Liver (tissue), 7 donors: ENCODE measurements at regions not wholly inside any gene's neighbourhood (a gene's known extent, or its start where the extent isn't known, plus 50 kb on each side); places are given as distances from the start of the nearest gene placed in this dataset.

Experiments
- DNase-seq: peaks from one replicate; pipeline ENCODE4 v3.0.0-alpha.2; 2017; ENCODE audit warnings: low spot score
- H3K27ac ChIP-seq, 2 donors: one replicate each; pipeline ENCODE4 v1.7.0; 2013; ENCODE audit warnings: inconsistent platforms in 2 of 2, low read length in 2 of 2, control low read depth in 1 of 2, low read depth in 1 of 2, mild to moderate bottlenecking in 1 of 2
- H3K27me3 ChIP-seq, 4 donors: one replicate each; pipeline versions ENCODE4 v1.6.1 to v1.7.0; 2013; ENCODE audit warnings: low read length in 3 of 4, inconsistent platforms in 1 of 4, mild to moderate bottlenecking in 1 of 4, moderate library complexity in 1 of 4; ENCODE audit not compliant: control insufficient read depth in 4 of 4, insufficient read depth in 4 of 4
- H3K36me3 ChIP-seq, 4 donors: one replicate each; pipeline versions ENCODE4 v1.6.1 to v1.7.0; 2013; ENCODE audit warnings: low read length in 3 of 4, mild to moderate bottlenecking in 3 of 4, low read depth in 1 of 4, moderate library complexity in 1 of 4; ENCODE audit not compliant: control insufficient read depth in 4 of 4, insufficient read depth in 3 of 4
- H3K4me1 ChIP-seq, 4 donors: one replicate each; pipeline versions ENCODE4 v1.6.1 to v1.7.0; 2013; ENCODE audit warnings: low read length in 3 of 4, mild to moderate bottlenecking in 3 of 4, moderate library complexity in 1 of 4; ENCODE audit not compliant: control insufficient read depth in 4 of 4, insufficient read depth in 4 of 4
- H3K4me3 ChIP-seq, 3 donors: one replicate each; pipeline versions ENCODE4 v1.6.1 to v1.7.0; 2013; ENCODE audit warnings: low read length in 3 of 3, control low read depth in 1 of 3, low read depth in 1 of 3, mild to moderate bottlenecking in 1 of 3
- H3K9ac ChIP-seq, 2 donors: one replicate each; pipeline ENCODE4 v1.7.0; 2013; ENCODE audit warnings: low read length in 2 of 2, mild to moderate bottlenecking in 2 of 2, moderate library complexity in 2 of 2, control low read depth in 1 of 2, low read depth in 1 of 2
- H3K9me3 ChIP-seq, 4 donors: one replicate each; pipeline versions ENCODE4 v1.6.1 to v1.7.0; 2013; ENCODE audit warnings: low read length in 3 of 4; ENCODE audit not compliant: control insufficient read depth in 4 of 4
- ATF3 ChIP-seq: IDR thresholded peaks from 2 replicates; pipeline ENCODE4 v1.6.1; 2016; ENCODE audit warnings: antibody characterized with exemption
- EGR1 ChIP-seq, 2 donors: IDR thresholded peaks; 2 replicates each; pipeline ENCODE4 v1.6.1; 2016 to 2018; ENCODE audit warnings: antibody characterized with exemption in 2 of 2, low read depth in 2 of 2
- FOXA1 ChIP-seq: IDR thresholded peaks from 2 replicates; pipeline ENCODE4 v1.6.1; 2016; ENCODE audit warnings: antibody characterized with exemption
- FOXA2 ChIP-seq: IDR thresholded peaks from 2 replicates; pipeline ENCODE4 v1.6.1; 2016; ENCODE audit warnings: antibody characterized with exemption
- GABPA ChIP-seq, 2 donors: IDR thresholded peaks in 1 of 2; conservative IDR thresholded peaks in 1 of 2; 2 replicates each; pipeline ENCODE4 v1.6.1; 2016; ENCODE audit warnings: antibody characterized with exemption in 2 of 2, mild to moderate bottlenecking in 1 of 2, moderate library complexity in 1 of 2
- HNF4G ChIP-seq: IDR thresholded peaks from 2 replicates; pipeline ENCODE4 v1.6.1; 2016; ENCODE audit warnings: antibody characterized with exemption
- JUND ChIP-seq, 2 donors: IDR thresholded peaks; 2 replicates each; pipeline ENCODE4 v1.6.1; 2016; ENCODE audit warnings: antibody characterized with exemption in 2 of 2
- RAD21 ChIP-seq, 2 donors: IDR thresholded peaks; 2 replicates each; pipeline ENCODE4 v1.6.1; 2016; ENCODE audit warnings: antibody characterized with exemption in 2 of 2, mild to moderate bottlenecking in 2 of 2
- REST ChIP-seq: IDR thresholded peaks from 2 replicates; pipeline ENCODE4 v1.6.1; 2016; ENCODE audit warnings: antibody characterized with exemption, mild to moderate bottlenecking
- RXRA ChIP-seq, 2 donors: IDR thresholded peaks; 2 replicates each; pipeline ENCODE4 v1.6.1; 2017 to 2018; ENCODE audit warnings: antibody characterized with exemption in 2 of 2, mild to moderate bottlenecking in 1 of 2
- SP1 ChIP-seq: IDR thresholded peaks from 2 replicates; pipeline ENCODE4 v1.6.1; 2018; ENCODE audit warnings: antibody characterized with exemption, mild to moderate bottlenecking
- TAF1 ChIP-seq: conservative IDR thresholded peaks from 2 replicates; pipeline ENCODE4 v1.6.1; 2016; ENCODE audit warnings: antibody characterized with exemption, mild to moderate bottlenecking
- YY1 ChIP-seq: IDR thresholded peaks from 2 replicates; pipeline ENCODE4 v1.6.1; 2016; ENCODE audit warnings: antibody characterized with exemption, mild to moderate bottlenecking
- ZBTB33 ChIP-seq: IDR thresholded peaks from 2 replicates; pipeline ENCODE4 v1.6.1; 2016; ENCODE audit warnings: antibody characterized with exemption
- WGBS: extraction: QIAGEN DNeasy Blood & Tissue Kit; methylation state at CpG from one replicate; pipeline ENCODE4 v1.1.7; 2013; 5-methylcytosine and 5-hydroxymethylcytosine counted together
- TF ChIP-seq, protein P1 (sequence below): IDR thresholded peaks from 2 replicates; pipeline ENCODE4 v1.6.1; 2016; ENCODE audit warnings: antibody characterized with exemption
- donor health status: healthy.
- donor health status: healthy.
- donor health status: healthy.
- donor health status: healthy.

- no peak for TF ChIP-seq REST
Measured at GRCh38 chr17:73969956-73970355, 233.5 kb upstream of the RPL38 start (continued).

GRCh38 chr17:73971127-73971526 lies 232.4 kb upstream of the RPL38 start:
- Histone ChIP-seq H3K27ac (no peak overlapping the region), H3K4me1 (no peaks in the 10 kb centered on the region), H3K9ac (no peak overlapping the region), H3K36me3 (no peaks in the 10 kb centered on the region), H3K9me3 (no peaks in the 10 kb centered on the region), H3K4me3 (no peak overlapping the region), H3K27me3 (peaks cover 0 to 16% (median 0%) of the 10 kb centered on the region in 4 donors)
- WGBS: 69% methylated on average over 4 of the region's 4 CpGs
- TF ChIP-seq GABPA (IDR thresholded peaks at IDR 0.05 in 1 of 2, conservative IDR thresholded peaks at IDR 0.05 in 1 of 2) (no peak), FOXA2 (no peak), SP1 (no peak)
- no peak for DNase-seq

GRCh38 chr17:73972056-73972455 lies 231.4 kb upstream of the RPL38 start:
- no peak for DNase-seq
- no peak overlapping the region for H3K27ac ChIP-seq
- H3K36me3 ChIP-seq: no peaks in the 10 kb centered on the region
- no peak for TF ChIP-seq FOXA1
- TF ChIP-seq JUND (IDR thresholded peaks at IDR 0.05): no peak
- no peak for TF ChIP-seq ZBTB33
- TF ChIP-seq RAD21 (IDR thresholded peaks at IDR 0.05): no peak
- TF ChIP-seq YY1: no peak
- H3K27me3 ChIP-seq: peaks cover 0 to 16% (median 0%) of the 10 kb centered on the region in 4 donors
- no peaks in the 10 kb centered on the region for H3K4me1 ChIP-seq
- 87% methylated on average over 10 of the region's 10 CpGs for WGBS
- no peak overlapping the region for H3K9ac ChIP-seq
- no peak overlapping the region for H3K4me3 ChIP-seq
- no peaks in the 10 kb centered on the region for H3K9me3 ChIP-seq

DNA sequence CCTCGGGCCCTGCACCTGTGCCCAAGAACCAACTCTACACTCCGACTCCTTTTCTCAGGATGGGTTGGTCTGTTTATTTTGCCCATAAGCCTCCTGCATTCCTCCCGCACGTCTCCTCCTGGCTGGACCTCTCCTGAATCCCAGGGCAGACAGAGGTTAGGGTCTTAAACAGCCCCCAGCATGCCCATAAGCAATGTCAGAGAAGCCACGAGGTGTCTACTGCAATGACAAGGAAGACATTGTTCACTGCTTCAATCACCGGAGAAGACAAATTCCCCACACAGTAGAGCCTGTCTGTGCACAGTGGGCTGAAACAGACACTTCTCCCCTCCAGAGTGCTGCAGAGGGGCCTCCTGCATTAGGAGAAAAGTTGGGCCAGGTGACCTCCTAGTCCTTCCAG lies 230.6 kb upstream of the RPL38 start:
- no peak for DNase-seq
- no peaks in the 10 kb centered on the region for H3K4me1 ChIP-seq
- no peak overlapping the region for H3K4me3 ChIP-seq
- H3K36me3 ChIP-seq: no peaks in the 10 kb centered on the region
- no peak overlapping the region for H3K9ac ChIP-seq
- peaks cover 0 to 14% (median 0%) of the 10 kb centered on the region in 4 donors for H3K27me3 ChIP-seq
- no peaks in the 10 kb centered on the region for H3K9me3 ChIP-seq
- 69% methylated on average over 6 of the region's 6 CpGs for WGBS
- H3K27ac ChIP-seq: no peak overlapping the region
- TF ChIP-seq FOXA2 (no peak), RXRA (IDR thresholded peaks at IDR 0.05) (no peak), YY1 (no peak), HNF4G (no peak), GABPA (IDR thresholded peaks at IDR 0.05 in 1 of 2, conservative IDR thresholded peaks at IDR 0.05 in 1 of 2) (no peak), RAD21 (IDR thresholded peaks at IDR 0.05) (no peak), ATF3 (no peak), TAF1 (no peak), FOXA1 (no peak), REST (no peak), EGR1 (IDR thresholded peaks at IDR 0.05; ENCODE audit: low read depth in 2 of 2) (no peak), SP1 (no peak)
- TF ChIP-seq, protein P1, sequence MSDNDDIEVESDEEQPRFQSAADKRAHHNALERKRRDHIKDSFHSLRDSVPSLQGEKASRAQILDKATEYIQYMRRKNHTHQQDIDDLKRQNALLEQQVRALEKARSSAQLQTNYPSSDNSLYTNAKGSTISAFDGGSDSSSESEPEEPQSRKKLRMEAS: no peak
